PC-3 (cell line): ENCODE measurements at regions not wholly inside any gene's neighbourhood (a gene's known extent, or its start where the extent isn't known, plus 50 kb on each side); places are given as distances from the start of the nearest gene placed in this dataset.

Source experiments
- ATAC-seq: fragments of 200-7000 bp; cut with Tn5 transposase; 2 replicates; pipeline ENCODE4 v1.9.1; 2020; ENCODE audit warnings: mild to moderate bottlenecking, moderate library complexity
- BruUV-seq: library from RNA; stranded (reverse); fragments of 400-500 nt; replicated peaks from 2 replicates; lab custom pipeline; 2021; lab: Mats Ljungman, UMichigan
- CTCF ChIA-PET: fragments of 300-600 bp; sonication (Branson Sonifier 250); formaldehyde crosslinking; loops from one replicate; lab custom pipeline; 2022; ENCODE audit warnings: antibody characterized with exemption; lab: Charles Lee
- POLR2A ChIA-PET: fragments of 300-600 bp; sonication (Branson Sonifier 250); formaldehyde crosslinking; loops from one replicate; lab custom pipeline; 2022; ENCODE audit warnings: antibody characterized with exemption; ENCODE audit not compliant: unreplicated experiment; lab: Charles Lee
- DNase-seq: peaks from one replicate; pipeline ENCODE4 v3.0.0-alpha.2; 2015
- H2AFZ ChIP-seq: fragments of 300-600 bp; sonication (generic); 2 replicates; pipeline ENCODE4 v1.6.0; 2016; ENCODE audit warnings: antibody characterized with exemption, low read length
- H3F3A ChIP-seq: fragments of 300-600 bp; sonication (generic); one replicate; pipeline ENCODE4 v1.6.0; 2017; ENCODE audit warnings: antibody characterized with exemption, low read length, control low read depth, mild to moderate bottlenecking; ENCODE audit not compliant: unreplicated experiment
- H3K27ac ChIP-seq: fragments of 300-600 bp; sonication (generic); 2 replicates; pipeline ENCODE4 v1.5.1; 2016; ENCODE audit warnings: mild to moderate bottlenecking, low read length
- H3K27me3 ChIP-seq: fragments of 300-600 bp; sonication (generic); 2 replicates; pipeline ENCODE4 v1.6.1; 2016; ENCODE audit warnings: low read length, mixed read lengths
- H3K36me3 ChIP-seq: fragments of 300-600 bp; sonication (generic); 2 replicates; pipeline ENCODE4 v1.6.1; 2016; ENCODE audit warnings: low read depth, mixed run types, low read length, mixed read lengths
- H3K4me1 ChIP-seq: fragments of 300-600 bp; sonication (generic); 2 replicates; pipeline ENCODE4 v1.5.1; 2016; ENCODE audit warnings: low read length; ENCODE audit not compliant: insufficient read depth
- H3K4me2 ChIP-seq: fragments of 300-600 bp; sonication (generic); 2 replicates; pipeline ENCODE4 v1.6.0; 2016; ENCODE audit warnings: low read length
- H3K4me3 ChIP-seq: fragments of 300-600 bp; sonication (generic); 2 replicates; pipeline ENCODE4 v1.5.1; 2016; ENCODE audit warnings: mild to moderate bottlenecking, low read length, mixed read lengths
- H3K79me2 ChIP-seq: fragments of 300-600 bp; sonication (generic); 2 replicates; pipeline ENCODE4 v1.6.1; 2017; ENCODE audit warnings: low read length, mixed read lengths
- H3K9ac ChIP-seq: fragments of 300-600 bp; sonication (generic); 2 replicates; pipeline ENCODE4 v1.6.0; 2016; ENCODE audit warnings: mild to moderate bottlenecking, low read length
- H3K9me2 ChIP-seq: fragments of 300-600 bp; sonication (generic); replicated peaks from 2 replicates; pipeline ENCODE4 v1.6.1; 2016; ENCODE audit warnings: mixed run types, low read length, mixed read lengths
- H3K9me3 ChIP-seq: fragments of 300-600 bp; sonication (generic); 2 replicates; pipeline ENCODE4 v1.6.1; 2016; ENCODE audit warnings: low read length, mixed read lengths
- H4K20me1 ChIP-seq: fragments of 300-600 bp; sonication (generic); 2 replicates; pipeline ENCODE4 v1.6.1; 2016; ENCODE audit warnings: low read length, mixed read lengths
- CTCF ChIP-seq: fragments of 300-600 bp; sonication (generic); conservative IDR thresholded peaks from 2 replicates; pipeline ENCODE4 v1.5.1; 2017; ENCODE audit warnings: antibody characterized with exemption, low read depth, mild to moderate bottlenecking, low read length
- EZH2 ChIP-seq: fragments of 300-600 bp; sonication (generic); IDR thresholded peaks from one replicate; pipeline ENCODE4 v1.6.1; 2017; ENCODE audit warnings: antibody characterized with exemption, mild to moderate bottlenecking, low read length; ENCODE audit not compliant: unreplicated experiment
- EZH2phosphoT487 ChIP-seq: fragments of 300-600 bp; sonication (generic); IDR thresholded peaks from 2 replicates; pipeline ENCODE4 v1.6.1; 2018; ENCODE audit warnings: mild to moderate bottlenecking, antibody characterized with exemption, low read length, borderline replicate concordance
- intact Hi-C: fragments of 100-400 bp; cut with micrococcal nuclease; formaldehyde crosslinking; loops from 2 replicates; pipeline ENCODE4 v1.9.0; 2023

- ChIA-PET POLR2A (no interaction called here), CTCF (no interaction called here)
- Histone ChIP-seq H3K27me3 (peaks cover 48% of the 10 kb centered on the region), H3K36me3 (no peaks in the 10 kb centered on the region), H2AFZ (no peak overlapping the region), H3K79me2 (no peaks in the 10 kb centered on the region), H3K4me1 (no peaks in the 10 kb centered on the region), H3K4me3 (no peak overlapping the region), H3K9me2 (no peaks in the 10 kb centered on the region), H3F3A (no peaks in the 10 kb centered on the region), H3K9me3 (0 out of 2 replicates have a peak, but pooled peaks cover 4% of the 10 kb centered on the region), H3K9ac (no peak overlapping the region), H4K20me1 (no peaks in the 10 kb centered on the region), H3K4me2 (no peak overlapping the region), H3K27ac (no peak overlapping the region)
- DNase-seq (no peak), ATAC-seq (no peak)
- BruUV-seq = no TSS peak
- TF ChIP-seq EZH2 = no peak
- no peak for TF ChIP-seq EZH2phosphoT487
- no peak for TF ChIP-seq CTCF
- intact Hi-C loops = no loop called here
Observed at GRCh38 chr17:14717859-14718258, 417.0 kb downstream of the HS3ST3B1 start.

DNA sequence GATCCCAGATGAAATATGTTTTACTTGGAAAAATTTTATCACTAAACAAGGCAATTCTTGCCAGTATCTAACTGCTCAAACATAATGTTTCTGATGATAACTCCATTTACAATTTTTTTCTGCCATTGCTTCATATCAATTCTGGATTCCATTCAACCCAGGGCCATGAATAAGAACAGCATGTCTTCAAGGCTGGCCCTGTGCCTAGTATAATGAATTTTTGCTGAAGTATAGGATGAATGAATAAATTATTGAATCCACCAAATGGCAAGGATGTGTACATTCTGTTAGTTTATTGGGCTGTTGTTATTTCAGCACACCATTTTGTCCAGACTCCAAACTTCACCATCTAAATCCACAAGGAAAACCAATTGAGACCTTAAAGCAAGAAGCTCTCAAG lies 414.7 kb downstream of the HS3ST3B1 start:
- no peak overlapping the region for H3K9ac ChIP-seq
- H3K36me3 ChIP-seq = no peaks in the 10 kb centered on the region
- H3K4me2 ChIP-seq = no peak overlapping the region
- DNase-seq (no peak), ATAC-seq (no peak)
- H4K20me1 ChIP-seq = no peaks in the 10 kb centered on the region
- ChIA-PET CTCF (no interaction called here), POLR2A (no interaction called here)
- H3K9me2 ChIP-seq = no peaks in the 10 kb centered on the region
- TF ChIP-seq CTCF = no peak
- no peak for TF ChIP-seq EZH2phosphoT487
- TF ChIP-seq EZH2 = no peak
- H3K4me1 ChIP-seq = no peaks in the 10 kb centered on the region
- no TSS peak for BruUV-seq
- H3F3A ChIP-seq = no peaks in the 10 kb centered on the region
- H3K4me3 ChIP-seq = no peak overlapping the region
- H3K27me3 ChIP-seq = peaks cover 61% of the 10 kb centered on the region
- H3K27ac ChIP-seq = no peak overlapping the region
- intact Hi-C loops = no loop called here
- H3K9me3 ChIP-seq = no peaks in the 10 kb centered on the region
- H3K79me2 ChIP-seq = no peaks in the 10 kb centered on the region
- no peak overlapping the region for H2AFZ ChIP-seq

DNA sequence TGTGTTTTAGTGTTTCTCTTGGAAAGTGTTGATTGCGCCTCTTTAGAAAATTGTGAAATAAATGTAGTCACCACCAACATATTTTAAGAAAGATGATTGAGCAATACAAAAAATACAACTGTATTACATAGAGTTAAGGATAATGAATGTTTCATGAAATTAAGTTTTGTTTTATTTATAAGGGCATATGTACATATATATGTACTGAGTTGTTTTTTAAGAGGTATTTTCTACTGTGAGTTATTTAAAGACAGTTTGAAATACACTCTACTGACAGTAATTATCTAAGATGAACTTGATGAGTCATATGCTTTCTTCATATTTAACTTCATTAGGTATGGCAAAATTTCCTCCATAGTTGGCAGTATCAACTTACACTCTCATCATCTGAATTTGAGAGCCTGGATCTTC lies 411.7 kb downstream of the HS3ST3B1 start:
- ATAC-seq (no peak), DNase-seq (no peak)
- Histone ChIP-seq H3K4me1 (no peaks in the 10 kb centered on the region), H3K27me3 (peaks cover 56% of the 10 kb centered on the region), H3K9me2 (no peaks in the 10 kb centered on the region), H4K20me1 (no peaks in the 10 kb centered on the region), H3K36me3 (no peaks in the 10 kb centered on the region), H3K27ac (no peak overlapping the region), H3K79me2 (no peaks in the 10 kb centered on the region), H3K4me3 (no peak overlapping the region), H3K9ac (no peak overlapping the region), H3K4me2 (no peak overlapping the region), H2AFZ (no peak overlapping the region), H3K9me3 (no peaks in the 10 kb centered on the region), H3F3A (no peaks in the 10 kb centered on the region)
- intact Hi-C loops = no loop called here
- TF ChIP-seq EZH2 (no peak), CTCF (no peak), EZH2phosphoT487 (no peak)
- no TSS peak for BruUV-seq
- POLR2A ChIA-PET = no interaction called here
- CTCF ChIA-PET = no interaction called here
